ENCODE measurements at regions not wholly inside any gene's neighbourhood (a gene's known extent, or its start where the extent isn't known, plus 50 kb on each side); places are given as distances from the start of the nearest gene placed in this dataset.
"Not testable (repeated sequence)": the region's sequence is repeated elsewhere in the genome, so short reads cannot be mapped to it uniquely, and the experiment has no call there.

DNA sequence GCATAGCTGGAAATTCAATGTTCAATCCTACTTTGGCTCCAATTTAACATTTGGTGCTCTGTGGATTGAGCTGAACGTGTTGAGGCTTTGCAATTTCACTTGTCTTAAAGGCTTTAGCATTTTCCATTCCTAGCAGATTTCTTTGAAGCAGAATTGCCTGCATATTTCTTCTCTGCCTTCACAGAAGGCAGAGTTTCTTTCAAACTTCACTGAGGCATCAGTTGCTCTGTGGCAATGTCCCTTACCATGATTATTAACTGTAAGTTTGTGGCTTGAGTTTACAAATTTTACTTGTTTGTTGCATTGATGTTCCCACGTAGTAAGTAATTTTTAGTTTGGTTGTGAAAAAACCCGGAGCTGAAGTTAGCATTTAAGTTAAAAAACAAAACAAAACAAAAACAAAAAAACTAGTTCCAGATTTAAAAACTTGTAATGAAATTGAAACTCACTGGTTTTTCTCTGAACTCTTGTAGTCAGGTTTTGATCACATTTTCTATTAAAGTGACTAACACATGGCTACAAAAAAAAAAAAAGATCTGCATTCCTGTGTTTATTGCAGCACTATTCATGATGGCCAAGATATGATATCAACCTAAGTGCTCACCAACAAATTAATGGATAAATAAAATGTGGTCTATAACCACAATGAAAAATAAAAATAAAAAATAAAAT is 55.2 kb upstream of the UXS1 start:
- DNase-seq: not testable (repeated sequence)

DNA sequence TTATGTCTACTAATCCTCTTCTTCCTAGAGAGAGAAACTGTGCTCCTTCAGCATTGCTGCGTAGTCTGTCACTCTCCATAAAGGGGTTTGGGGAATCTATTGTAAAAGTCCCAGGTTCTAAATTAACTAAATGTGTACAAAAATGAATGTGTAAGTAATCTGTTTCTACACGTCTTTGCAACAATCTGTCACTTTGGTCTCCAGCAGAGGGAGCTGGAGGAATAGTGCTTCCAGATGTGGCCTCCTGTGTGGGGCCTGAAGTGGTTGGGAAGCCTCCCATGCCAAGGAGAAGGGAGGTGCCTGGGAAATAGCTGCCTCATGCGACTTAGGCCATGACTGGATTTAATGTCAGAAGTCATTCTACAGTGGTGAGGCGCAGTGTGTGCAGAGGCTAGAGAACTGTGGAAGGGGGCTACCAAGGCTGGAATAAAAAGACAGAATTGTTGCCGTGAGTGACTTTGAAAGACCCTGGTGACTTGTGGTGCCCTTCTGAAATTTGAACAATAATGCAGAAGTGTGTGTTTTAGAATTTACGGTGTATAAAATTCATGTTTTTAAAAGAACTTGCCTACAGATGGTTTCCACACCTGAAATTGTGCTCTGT is 54.5 kb upstream of the UXS1 start:
- peak; percentile 28 for DNase-seq
